Stimulated activated memory B cell treated with anti-CD40 and anti-IgM and Interleukin-4, amounts not matched to agents 10 μg/mL and 1 μg/mL and 100 μg/mL, for 72 hours (primary cell): ENCODE measurements at regions not wholly inside any gene's neighbourhood (a gene's known extent, or its start where the extent isn't known, plus 50 kb on each side); places are given as distances from the start of the nearest gene placed in this dataset.
A peak's percentile ranks its signal among the peaks of the same experiment; 100 is the strongest.

Source experiments
- ATAC-seq: fragments of 150-1000 bp; cut with Tn5 transposase; 2 replicates; pipeline ENCODE4 v1.10.0; 2021
- H3K27ac Mint-ChIP-seq: one replicate; pipeline ENCODE4 v1.8.0; 2022; ENCODE audit warnings: mild to moderate bottlenecking, mixed read lengths
- H3K27me3 Mint-ChIP-seq: one replicate; pipeline ENCODE4 v1.8.0; 2022; ENCODE audit warnings: mixed read lengths
- H3K36me3 Mint-ChIP-seq: one replicate; pipeline ENCODE4 v1.8.0; 2022; ENCODE audit warnings: mixed read lengths
- H3K4me1 Mint-ChIP-seq: one replicate; pipeline ENCODE4 v1.8.0; 2022; ENCODE audit warnings: mixed read lengths
- H3K4me3 Mint-ChIP-seq: one replicate; pipeline ENCODE4 v1.8.0; 2022; ENCODE audit warnings: mild to moderate bottlenecking, moderate library complexity, mixed read lengths
- H3K9me3 Mint-ChIP-seq: one replicate; pipeline ENCODE4 v1.8.0; 2022; ENCODE audit warnings: mixed read lengths

- Mint-ChIP-seq H3K4me3 (no peak overlapping the region), H3K9me3 (peaks cover 19% of the 10 kb centered on the region), H3K4me1 (no peaks in the 10 kb centered on the region), H3K27ac (no peak overlapping the region), H3K36me3 (no peaks in the 10 kb centered on the region), H3K27me3 (no peaks in the 10 kb centered on the region)
- no peak for ATAC-seq
Observed at GRCh38 chr1:115577513-115577912, 64.3 kb upstream of the VANGL1 start.

- H3K4me1 Mint-ChIP-seq = no peaks in the 10 kb centered on the region
- H3K9me3 Mint-ChIP-seq = peaks cover 15% of the 10 kb centered on the region
- no peak overlapping the region for H3K27ac Mint-ChIP-seq
- H3K36me3 Mint-ChIP-seq = no peaks in the 10 kb centered on the region
- H3K27me3 Mint-ChIP-seq = no peaks in the 10 kb centered on the region
- no peak for ATAC-seq
- H3K4me3 Mint-ChIP-seq = no peak overlapping the region
Observed at GRCh38 chr1:115575661-115576060, 66.1 kb upstream of the VANGL1 start.

GRCh38 chr1:115572710-115573109 lies 69.1 kb upstream of the VANGL1 start:
- no peak for ATAC-seq
- Mint-ChIP-seq H3K27ac (no peak overlapping the region), H3K9me3 (peaks cover 13% of the 10 kb centered on the region), H3K36me3 (no peaks in the 10 kb centered on the region), H3K4me1 (no peaks in the 10 kb centered on the region), H3K27me3 (no peaks in the 10 kb centered on the region), H3K4me3 (no peak overlapping the region)

DNA sequence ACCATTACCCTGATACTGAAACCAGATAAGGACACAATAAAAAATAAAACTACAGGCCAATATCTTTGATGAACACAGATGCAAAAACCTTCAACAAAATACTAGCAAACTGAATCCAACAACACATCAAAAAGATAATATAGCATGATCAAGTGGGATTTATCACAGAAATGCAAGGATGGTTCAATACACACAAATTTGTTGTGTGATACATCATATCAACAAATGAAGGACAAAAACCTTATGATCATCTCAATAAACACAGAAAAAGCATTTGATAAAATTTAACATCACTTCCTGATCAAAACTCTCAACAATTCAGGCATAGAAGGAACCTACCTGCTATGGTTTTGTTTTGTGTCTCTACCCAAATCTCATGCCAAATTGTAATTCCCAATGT lies 74.3 kb upstream of the VANGL1 start:
- Mint-ChIP-seq H3K4me3 (no peak overlapping the region), H3K27ac (no peak overlapping the region), H3K27me3 (peaks cover 25% of the 10 kb centered on the region), H3K36me3 (no peaks in the 10 kb centered on the region), H3K4me1 (no peaks in the 10 kb centered on the region), H3K9me3 (peaks cover 11% of the 10 kb centered on the region)
- ATAC-seq = no peak

DNA sequence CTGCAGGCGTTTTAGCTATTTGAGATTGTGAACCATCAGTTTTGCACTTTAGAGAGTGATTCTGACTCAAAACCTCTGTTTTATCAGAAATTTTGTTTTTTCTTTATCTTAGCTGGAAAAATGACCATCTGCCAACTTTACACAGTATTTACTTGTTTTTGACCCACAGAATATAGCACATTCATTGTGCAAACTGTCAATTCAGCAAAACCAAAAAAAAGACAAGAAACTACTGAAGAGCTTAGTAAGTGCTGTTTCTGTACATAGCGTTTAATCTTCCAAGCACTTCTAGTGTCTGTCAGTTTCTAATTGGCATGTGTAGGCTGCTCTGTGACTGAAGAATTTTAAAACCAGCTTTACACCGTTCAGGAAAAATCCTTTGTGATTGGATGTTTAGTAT lies 76.0 kb upstream of the VANGL1 start:
- no peak for ATAC-seq
- no peaks in the 10 kb centered on the region for H3K4me1 Mint-ChIP-seq

DNA sequence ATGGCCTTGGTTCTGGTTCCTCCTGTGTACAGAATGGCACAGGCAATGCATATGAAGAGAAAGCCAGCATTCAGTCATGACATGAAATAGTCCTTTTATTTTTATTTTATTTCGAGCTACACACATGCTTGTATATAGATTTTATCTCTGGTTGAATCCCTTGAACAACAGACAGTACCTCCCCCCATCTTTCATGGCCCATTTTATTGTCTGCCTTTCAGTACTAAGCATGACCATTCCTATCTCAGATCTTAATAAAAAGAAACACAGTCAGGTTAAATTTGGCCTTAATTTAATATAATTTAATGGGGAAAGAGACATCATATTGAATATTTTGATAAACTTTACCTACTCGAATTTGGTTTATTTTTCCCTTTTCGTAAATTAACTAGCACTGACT lies 76.4 kb upstream of the VANGL1 start:
- H3K4me3 Mint-ChIP-seq = no peak overlapping the region
- H3K9me3 Mint-ChIP-seq = peaks cover 11% of the 10 kb centered on the region
- H3K36me3 Mint-ChIP-seq = no peaks in the 10 kb centered on the region
- H3K4me1 Mint-ChIP-seq = no peaks in the 10 kb centered on the region
- no peak overlapping the region for H3K27ac Mint-ChIP-seq
- no peak for ATAC-seq
- H3K27me3 Mint-ChIP-seq = peaks cover 41% of the 10 kb centered on the region

More for the DNA sequence above, 76.0 kb upstream of the VANGL1 start:
- no peak overlapping the region for H3K4me3 Mint-ChIP-seq
- peaks cover 11% of the 10 kb centered on the region for H3K9me3 Mint-ChIP-seq
- H3K36me3 Mint-ChIP-seq = no peaks in the 10 kb centered on the region
- H3K27me3 Mint-ChIP-seq = peaks cover 38% of the 10 kb centered on the region
- H3K27ac Mint-ChIP-seq = no peak overlapping the region

- no peak for ATAC-seq
- Mint-ChIP-seq H3K36me3 (no peaks in the 10 kb centered on the region), H3K27me3 (peaks cover 49% of the 10 kb centered on the region), H3K9me3 (peaks cover 11% of the 10 kb centered on the region), H3K27ac (no peak overlapping the region), H3K4me3 (no peak overlapping the region), H3K4me1 (no peaks in the 10 kb centered on the region)
Observed at GRCh38 chr1:115564201-115564600, 77.6 kb upstream of the VANGL1 start.

- ATAC-seq = no peak
- Mint-ChIP-seq H3K36me3 (no peaks in the 10 kb centered on the region), H3K4me3 (no peak overlapping the region), H3K4me1 (no peaks in the 10 kb centered on the region), H3K27ac (no peak overlapping the region), H3K27me3 (peaks cover 58% of the 10 kb centered on the region), H3K9me3 (peaks cover 3% of the 10 kb centered on the region)
Observed at GRCh38 chr1:115560027-115560426, 81.7 kb upstream of the VANGL1 start.

GRCh38 chr1:115558275-115558674 lies 83.5 kb upstream of the VANGL1 start:
- Mint-ChIP-seq H3K27ac (no peak overlapping the region), H3K27me3 (peaks cover 42% of the 10 kb centered on the region), H3K4me1 (no peaks in the 10 kb centered on the region), H3K36me3 (no peaks in the 10 kb centered on the region), H3K4me3 (no peak overlapping the region), H3K9me3 (no peaks in the 10 kb centered on the region)
- peak; percentile 20 for ATAC-seq

GRCh38 chr1:115557715-115558114 lies 84.1 kb upstream of the VANGL1 start:
- Mint-ChIP-seq H3K36me3 (no peaks in the 10 kb centered on the region), H3K9me3 (no peaks in the 10 kb centered on the region), H3K27ac (no peak overlapping the region), H3K4me3 (no peak overlapping the region), H3K4me1 (no peaks in the 10 kb centered on the region), H3K27me3 (peaks cover 36% of the 10 kb centered on the region)
- ATAC-seq = no peak

GRCh38 chr1:115556236-115556635 lies 85.5 kb upstream of the VANGL1 start:
- no peaks in the 10 kb centered on the region for H3K9me3 Mint-ChIP-seq
- H3K4me3 Mint-ChIP-seq = no peak overlapping the region
- H3K27ac Mint-ChIP-seq = no peak overlapping the region
- H3K27me3 Mint-ChIP-seq = peaks cover 37% of the 10 kb centered on the region
- no peaks in the 10 kb centered on the region for H3K4me1 Mint-ChIP-seq
- no peak for ATAC-seq
- no peaks in the 10 kb centered on the region for H3K36me3 Mint-ChIP-seq

GRCh38 chr1:115555446-115555845 lies 86.3 kb upstream of the VANGL1 start:
- Mint-ChIP-seq H3K4me3 (no peak overlapping the region), H3K27me3 (peaks cover 38% of the 10 kb centered on the region), H3K4me1 (no peaks in the 10 kb centered on the region), H3K9me3 (peaks cover 3% of the 10 kb centered on the region), H3K36me3 (no peaks in the 10 kb centered on the region), H3K27ac (no peak overlapping the region)
- no peak for ATAC-seq

- no peaks in the 10 kb centered on the region for H3K4me1 Mint-ChIP-seq
- H3K27ac Mint-ChIP-seq = no peak overlapping the region
- H3K27me3 Mint-ChIP-seq = peaks cover 24% of the 10 kb centered on the region
- H3K4me3 Mint-ChIP-seq = no peak overlapping the region
- no peaks in the 10 kb centered on the region for H3K36me3 Mint-ChIP-seq
- ATAC-seq = no peak
- H3K9me3 Mint-ChIP-seq = peaks cover 5% of the 10 kb centered on the region
Observed at GRCh38 chr1:115547696-115548095, 94.1 kb upstream of the VANGL1 start.

DNA sequence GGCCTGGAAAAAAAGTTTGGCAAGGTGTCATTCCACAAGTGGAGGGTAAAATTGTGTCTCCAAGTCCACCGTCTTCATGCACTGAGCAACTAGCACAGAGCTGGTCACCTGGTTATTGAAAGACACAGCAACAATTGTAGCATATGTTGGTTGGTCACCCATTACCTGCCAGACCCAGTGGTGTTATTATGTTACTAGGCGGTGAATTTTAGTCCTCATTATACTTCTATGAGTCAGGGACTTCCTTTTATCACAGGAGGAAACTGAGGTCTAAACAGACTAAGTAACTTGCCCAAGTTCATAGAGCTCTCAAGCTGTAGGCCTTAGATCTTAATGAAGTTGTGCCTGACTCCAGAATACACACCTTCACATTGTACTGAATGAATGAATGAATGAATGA lies 94.9 kb upstream of the VANGL1 start:
- Mint-ChIP-seq H3K9me3 (peaks cover 5% of the 10 kb centered on the region), H3K4me3 (no peak overlapping the region), H3K27me3 (peaks cover 24% of the 10 kb centered on the region), H3K36me3 (no peaks in the 10 kb centered on the region), H3K4me1 (no peaks in the 10 kb centered on the region), H3K27ac (no peak overlapping the region)
- no peak for ATAC-seq

- H3K4me1 Mint-ChIP-seq = no peaks in the 10 kb centered on the region
- no peak for ATAC-seq
- H3K27me3 Mint-ChIP-seq = peaks cover 19% of the 10 kb centered on the region
- no peaks in the 10 kb centered on the region for H3K36me3 Mint-ChIP-seq
- no peak overlapping the region for H3K4me3 Mint-ChIP-seq
- peaks cover 5% of the 10 kb centered on the region for H3K9me3 Mint-ChIP-seq
- H3K27ac Mint-ChIP-seq = no peak overlapping the region
Observed at GRCh38 chr1:115545791-115546733, 95.7 kb upstream of the VANGL1 start.

GRCh38 chr1:115545096-115545720 lies 96.6 kb upstream of the VANGL1 start:
- no peaks in the 10 kb centered on the region for H3K4me1 Mint-ChIP-seq
- peaks cover 12% of the 10 kb centered on the region for H3K27me3 Mint-ChIP-seq
- no peak for ATAC-seq
- no peak overlapping the region for H3K27ac Mint-ChIP-seq
- H3K9me3 Mint-ChIP-seq = peaks cover 2% of the 10 kb centered on the region
- no peak overlapping the region for H3K4me3 Mint-ChIP-seq
- H3K36me3 Mint-ChIP-seq = no peaks in the 10 kb centered on the region
